Midbrain (tissue), 1 donor: ENCODE measurements at regions not wholly inside any gene's neighbourhood (a gene's known extent, or its start where the extent isn't known, plus 50 kb on each side); places are given as distances from the start of the nearest gene placed in this dataset.

Experiments
- DNase-seq: peaks from one replicate; lab custom pipeline; 2025; lab: John Stamatoyannopoulos, UW

- DNase-seq = no peak
Observed at GRCh38 chr5:31098811-31099210, 94.7 kb upstream of the CDH6 start.

GRCh38 chr5:31097851-31098250 lies 95.6 kb upstream of the CDH6 start:
- DNase-seq = no peak

GRCh38 chr5:31096238-31096865 lies 97.1 kb upstream of the CDH6 start:
- no peak for DNase-seq

DNA sequence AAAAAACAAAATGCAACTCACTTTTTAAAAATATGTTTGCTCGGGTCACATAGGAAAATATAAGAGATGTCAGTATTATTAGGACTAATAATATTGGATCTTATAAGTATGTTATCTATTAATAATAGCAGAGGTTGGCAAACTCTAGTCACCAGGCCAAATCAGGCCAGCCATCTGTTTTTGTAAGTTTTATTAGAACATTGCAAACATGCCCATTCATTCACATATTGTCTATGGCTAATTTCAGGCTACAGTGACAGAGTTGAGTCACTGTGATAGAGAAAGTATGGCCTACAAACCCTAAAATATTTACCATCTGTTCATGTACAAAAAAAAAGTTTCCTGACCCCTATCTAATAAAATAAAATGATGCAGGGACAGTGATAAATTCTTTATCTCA lies 97.7 kb upstream of the CDH6 start:
- DNase-seq = no peak

GRCh38 chr5:31091501-31091900 lies 102.0 kb upstream of the CDH6 start:
- DNase-seq = no peak

DNA sequence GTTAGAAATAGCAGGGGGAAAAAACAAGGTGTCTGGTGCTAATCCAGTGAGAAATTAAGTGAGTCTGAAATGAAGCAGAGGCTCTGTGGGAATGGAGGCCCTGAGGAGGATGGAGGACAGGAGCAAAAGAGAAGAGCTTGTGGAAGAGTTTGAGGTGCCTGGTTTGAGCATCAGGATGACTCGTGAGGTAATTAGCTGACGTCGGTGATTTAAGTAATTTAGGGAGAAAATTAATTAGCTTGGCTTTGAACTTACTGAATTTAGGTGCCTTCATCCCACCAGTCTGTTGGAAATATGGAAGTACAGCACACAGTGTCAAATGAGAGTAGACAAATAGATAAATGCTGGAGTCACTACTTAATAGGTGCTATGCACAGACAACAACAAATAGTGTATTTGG lies 103.0 kb upstream of the CDH6 start:
- DNase-seq = no peak

DNA sequence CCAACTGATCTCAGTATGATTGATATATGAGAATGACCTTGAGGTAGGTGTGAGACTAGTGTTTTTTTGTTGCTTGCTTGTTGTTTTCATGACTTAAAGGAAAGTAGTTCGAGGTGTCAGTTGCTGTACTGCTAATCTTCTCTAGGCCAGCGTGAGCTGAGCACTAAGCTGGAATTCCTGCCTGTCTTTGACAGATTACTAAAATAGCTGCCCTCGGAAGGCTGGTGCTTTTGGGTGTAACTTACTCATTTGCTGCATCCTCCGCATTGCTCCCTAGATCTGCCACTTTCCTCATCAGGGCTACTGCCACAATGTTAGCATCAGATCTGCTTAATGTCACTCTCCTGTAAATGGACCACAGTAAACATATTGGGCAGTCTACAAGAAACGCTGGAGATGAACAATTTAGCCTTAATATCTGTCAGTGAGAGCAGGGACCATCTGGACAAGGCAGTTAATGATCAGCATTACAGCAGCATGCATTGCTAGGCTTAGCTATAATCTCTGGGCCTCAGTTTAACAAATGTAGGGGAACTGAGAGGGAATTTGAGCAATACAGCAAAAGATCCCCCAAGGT lies 106.6 kb upstream of the CDH6 start:
- DNase-seq = no peak

GRCh38 chr5:31084871-31085270 lies 108.6 kb upstream of the CDH6 start:
- no peak for DNase-seq

DNA sequence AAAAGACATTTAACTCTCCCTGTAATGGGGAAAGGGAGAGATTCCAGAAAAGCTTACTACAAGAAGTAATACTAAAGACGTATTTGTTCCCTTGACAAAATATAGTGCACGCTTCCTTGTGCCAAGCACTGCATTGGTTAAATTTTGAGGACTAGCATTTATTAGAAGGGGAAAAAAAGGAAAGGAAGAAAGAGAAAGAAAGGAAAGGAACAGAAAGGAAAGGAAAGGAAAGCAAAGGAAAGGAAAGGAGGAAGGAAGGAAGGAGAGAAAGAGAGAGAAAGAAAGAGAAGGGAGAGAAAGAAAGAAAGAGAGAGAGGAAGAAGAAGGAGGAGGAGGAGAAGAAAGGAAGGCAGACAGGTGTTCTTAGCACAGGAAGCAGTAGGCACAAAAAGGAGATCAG lies 110.1 kb upstream of the CDH6 start:
- DNase-seq = no peak

- no peak for DNase-seq
Observed at GRCh38 chr5:31079668-31080067, 113.8 kb upstream of the CDH6 start.

- no peak for DNase-seq
Observed at GRCh38 chr5:31078956-31079355, 114.5 kb upstream of the CDH6 start.

DNA sequence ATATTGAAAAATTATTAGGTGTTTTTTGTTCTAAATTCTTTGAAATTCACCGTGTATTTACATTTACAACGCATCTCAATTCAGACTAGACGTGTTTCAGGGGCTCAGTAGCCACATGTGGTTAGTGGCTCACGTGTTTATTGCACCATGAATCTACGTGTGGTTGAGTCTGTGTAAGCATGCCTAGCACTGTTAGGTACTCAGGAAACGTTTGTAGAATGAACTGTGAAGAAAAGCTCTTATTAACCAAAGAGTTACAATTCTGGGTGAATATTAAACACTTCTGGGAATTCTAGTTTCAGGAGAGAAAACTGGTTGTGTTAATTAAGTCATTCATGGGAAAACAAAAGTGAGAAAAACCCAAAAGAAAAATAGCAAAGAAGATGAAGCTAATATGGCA lies 117.5 kb upstream of the CDH6 start:
- DNase-seq = no peak

DNA sequence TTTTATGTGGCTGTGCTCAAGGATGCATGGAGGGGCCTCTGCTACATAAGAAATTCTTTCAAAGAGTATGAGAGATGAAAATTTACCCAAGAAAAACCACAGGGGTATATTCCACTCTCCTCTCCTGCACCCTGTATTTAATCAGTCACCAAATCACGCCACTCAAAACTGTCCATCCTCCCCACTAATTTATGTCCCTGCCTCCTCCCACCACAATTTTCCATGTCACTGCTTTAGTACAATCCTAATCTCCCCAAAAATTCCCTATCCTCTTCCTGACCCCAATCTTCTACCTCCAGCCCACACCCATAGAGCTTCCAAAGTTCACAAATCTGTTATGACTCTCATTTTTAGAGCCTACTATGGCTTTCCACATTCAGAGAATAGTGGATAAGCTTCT lies 125.2 kb upstream of the CDH6 start:
- DNase-seq = no peak

DNA sequence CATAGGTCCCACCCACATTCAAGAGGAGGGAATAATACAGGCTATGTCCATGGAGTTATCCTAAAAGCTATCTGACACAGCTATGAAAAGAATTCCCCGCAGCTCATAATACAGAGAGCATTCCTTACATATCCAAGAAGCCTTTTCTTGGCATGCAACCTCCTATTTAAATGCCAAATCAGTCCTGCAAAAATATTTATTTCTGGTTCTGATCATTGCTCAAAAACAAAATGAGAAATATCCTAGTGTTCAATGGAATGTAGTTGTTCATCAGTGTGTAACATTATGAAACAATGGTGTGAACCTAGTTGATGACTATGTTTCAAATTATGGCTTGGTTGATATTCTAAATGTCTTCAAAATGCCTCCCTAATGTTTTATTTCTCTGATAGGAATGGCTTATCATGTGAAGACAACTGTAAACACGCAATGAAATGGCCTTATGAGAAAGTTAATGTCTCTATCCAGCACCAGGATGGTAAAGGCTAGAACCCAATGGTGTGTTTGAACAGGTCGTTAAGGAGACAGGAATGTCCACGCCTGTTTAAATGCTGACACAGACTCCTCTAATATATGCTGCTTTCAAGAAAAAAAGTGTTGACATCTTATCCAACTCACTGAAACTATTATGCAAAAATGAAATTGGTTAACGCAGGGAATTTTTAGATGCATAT lies 126.7 kb upstream of the CDH6 start:
- DNase-seq = no peak

DNA sequence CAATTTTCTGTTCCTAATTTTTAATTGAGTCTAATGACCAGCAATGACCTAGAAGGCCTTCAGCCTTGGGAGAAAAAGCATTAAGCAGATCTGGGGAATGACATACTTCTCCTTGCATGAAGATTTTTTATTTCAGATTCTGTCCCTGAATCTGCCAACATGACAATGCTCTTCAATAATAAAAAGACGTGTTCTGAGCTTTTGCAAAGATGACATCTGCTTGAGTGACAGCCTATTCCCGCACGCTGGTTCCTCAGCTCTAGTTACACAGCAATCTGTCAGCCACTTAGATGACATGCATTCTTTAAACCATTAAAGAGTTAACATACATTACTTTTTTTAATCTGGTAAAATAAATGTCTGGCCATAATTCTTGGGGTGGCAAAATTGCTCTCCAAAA lies 129.3 kb upstream of the CDH6 start:
- no peak for DNase-seq

DNA sequence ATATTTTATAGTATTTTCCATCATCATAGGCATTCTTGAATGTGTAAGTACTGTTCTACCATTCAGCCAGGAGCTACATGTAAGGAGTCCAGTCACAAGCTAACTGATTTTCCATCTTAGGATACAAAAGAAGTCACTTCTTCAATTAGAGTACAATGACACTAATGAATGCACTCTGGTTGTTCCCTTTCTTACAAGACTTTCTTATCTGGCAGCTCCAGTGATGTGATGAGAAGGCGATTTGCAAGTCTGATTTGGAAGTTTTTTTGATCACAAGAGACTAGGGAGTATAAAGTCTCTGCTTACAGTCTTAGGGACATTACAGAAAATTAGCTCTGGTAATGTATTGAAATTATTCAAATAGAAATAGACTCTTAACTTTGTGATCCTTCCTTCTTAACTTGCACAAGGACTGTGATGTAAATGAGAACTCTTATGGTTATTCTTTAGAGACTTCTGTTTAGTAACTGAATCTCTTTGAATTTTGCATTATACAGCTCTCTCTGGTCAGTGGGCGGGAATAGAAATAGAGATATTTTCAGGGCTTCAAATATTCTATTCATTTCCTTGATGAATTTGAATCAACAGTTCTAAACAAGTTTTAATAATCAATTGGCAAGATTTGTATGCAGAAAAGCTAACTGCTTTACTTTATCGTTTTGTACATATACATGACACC lies 130.4 kb upstream of the CDH6 start:
- DNase-seq = no peak

- no peak for DNase-seq
Observed at GRCh38 chr5:31059889-31060288, 133.6 kb upstream of the CDH6 start.

- no peak for DNase-seq
Observed at GRCh38 chr5:31054453-31054852, 139.0 kb upstream of the CDH6 start.

DNA sequence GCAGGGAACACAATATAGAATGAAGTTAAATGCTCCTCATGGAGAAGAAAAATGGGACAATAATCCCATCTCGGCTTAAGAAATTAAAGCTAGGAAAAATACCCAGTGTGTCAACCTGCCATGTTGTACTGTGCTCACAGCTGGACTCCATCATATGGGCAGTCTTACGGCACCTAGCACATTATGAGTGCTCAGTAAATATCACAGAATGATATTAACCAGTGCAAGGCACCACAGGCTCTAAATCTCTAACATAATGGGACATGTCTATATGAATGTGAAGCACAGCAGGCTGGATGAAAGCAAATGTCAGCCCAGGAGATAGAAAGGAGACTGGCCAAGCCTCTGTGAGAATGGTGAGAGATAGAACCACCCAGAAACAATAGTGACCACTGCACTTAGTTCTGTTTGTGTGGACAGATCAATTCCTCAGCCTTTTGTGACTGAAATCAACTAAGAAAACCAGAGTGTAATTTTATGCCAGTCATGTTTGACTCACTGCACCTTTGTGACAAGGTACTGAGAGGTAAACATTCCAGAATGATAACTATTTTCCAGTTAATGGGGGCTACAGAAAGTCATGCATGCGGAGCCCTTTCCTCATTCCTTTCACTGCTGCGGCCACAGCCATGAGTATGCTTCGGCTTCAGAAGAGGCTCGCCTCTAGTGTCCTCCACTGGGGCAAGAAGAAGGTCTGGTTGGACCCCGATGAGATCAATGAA lies 140.4 kb upstream of the CDH6 start:
- DNase-seq = no peak

DNA sequence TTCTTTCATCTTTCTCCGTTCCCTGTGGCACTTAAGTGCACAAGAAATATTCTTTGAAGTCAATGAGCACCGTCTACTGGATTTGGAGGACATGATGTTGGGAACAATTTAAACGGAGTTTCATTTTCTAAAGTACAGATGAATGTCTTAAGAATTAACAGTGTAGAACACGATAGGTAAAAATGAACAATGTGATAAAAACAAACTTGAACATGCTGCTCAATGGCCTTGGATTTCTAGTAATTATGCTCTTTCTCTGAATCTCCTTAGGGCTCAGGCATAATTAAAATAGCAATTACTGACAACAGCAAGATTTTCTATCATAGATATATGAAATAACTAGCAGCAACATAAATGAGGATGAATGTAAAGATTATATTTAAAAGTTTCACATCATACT lies 142.2 kb upstream of the CDH6 start:
- no peak for DNase-seq

DNA sequence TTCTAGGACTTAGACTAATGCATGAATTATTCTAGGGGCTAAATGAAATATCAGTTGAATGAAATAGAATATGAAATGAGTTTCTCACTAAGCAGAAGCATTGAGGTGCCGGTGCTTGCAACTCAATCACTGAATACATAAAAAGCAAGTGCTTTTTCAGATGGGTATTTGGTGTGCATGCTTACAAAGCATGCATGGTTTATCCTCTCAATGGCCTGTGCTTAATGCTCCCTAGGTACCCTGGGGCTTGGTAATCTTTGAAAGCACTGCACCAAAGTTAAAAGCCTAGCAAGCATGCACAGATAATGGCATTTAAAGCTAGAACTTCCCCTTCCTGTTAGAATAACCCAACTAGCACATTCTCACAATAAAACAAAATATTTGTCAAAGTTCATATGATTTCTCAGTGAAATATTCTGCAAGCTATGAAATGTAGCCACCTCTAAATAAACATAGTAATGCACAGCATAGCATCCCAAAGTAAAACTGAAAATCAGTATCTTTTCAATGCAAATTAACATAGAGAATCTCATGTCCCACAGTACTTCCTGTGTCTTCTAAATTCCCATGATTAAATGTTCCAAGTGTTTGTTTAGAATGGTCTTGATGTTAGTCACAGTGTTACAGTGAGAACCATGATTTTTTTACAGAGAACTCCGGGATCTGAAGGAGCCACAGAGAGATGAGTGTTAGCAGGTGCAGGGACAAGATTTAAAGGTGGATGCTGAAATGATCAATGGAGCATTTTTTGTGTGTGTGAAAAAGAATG lies 143.4 kb upstream of the CDH6 start:
- no peak for DNase-seq

DNA sequence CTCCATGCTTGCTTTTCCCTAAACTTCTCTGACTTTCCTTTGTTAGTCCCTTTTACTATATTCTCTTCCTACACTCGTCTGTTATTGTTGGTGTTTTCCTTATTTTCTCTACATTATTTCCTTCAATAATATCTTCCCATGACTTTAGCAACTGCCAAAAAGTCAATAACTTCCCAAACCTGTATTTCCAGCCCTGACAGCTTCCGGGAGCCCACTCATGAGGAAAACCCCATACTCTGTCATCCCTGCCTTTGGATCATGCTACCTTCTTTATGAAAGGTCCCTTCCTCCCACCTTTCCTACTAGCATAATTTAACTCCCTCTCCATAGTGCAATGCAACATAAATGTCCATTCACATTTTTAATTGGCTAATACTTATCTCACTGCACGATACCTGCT lies 144.0 kb upstream of the CDH6 start:
- no peak for DNase-seq
